ENCODE measurements at regions not wholly inside any gene's neighbourhood (a gene's known extent, or its start where the extent isn't known, plus 50 kb on each side); places are given as distances from the start of the nearest gene placed in this dataset.

DNA sequence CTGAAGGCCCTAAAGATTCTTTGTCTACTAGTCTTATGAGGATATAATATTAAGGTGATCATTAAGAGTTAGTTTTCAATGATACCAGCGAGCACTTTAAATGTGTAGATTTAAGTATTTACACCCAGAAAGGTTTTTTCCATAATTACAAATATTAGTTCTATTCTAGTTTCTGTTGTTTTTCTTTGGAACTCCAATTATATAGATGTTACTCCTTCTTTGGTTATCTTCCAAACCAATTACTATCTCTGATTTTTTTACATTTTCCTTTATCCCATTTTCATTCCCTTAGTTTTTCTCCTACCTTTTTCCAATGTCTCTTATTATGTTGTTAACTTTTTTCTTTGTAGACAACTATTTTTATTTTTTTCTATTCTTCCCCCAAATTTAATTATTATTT is 355.1 kb downstream of the KCNN2 start:
- no peak for TF ChIP-seq POLR2AphosphoS5 (IDR thresholded peaks at IDR 0.05; ENCODE audit: borderline replicate concordance, low read depth, low read length)
- TF ChIP-seq EZH2 (IDR thresholded peaks at IDR 0.05): no peak
